T-helper 1 cell treated with Interleukin-12 subunit alpha and Interleukin-12 subunit beta and Interleukin-4 antibody, amounts not matched to agents 30 μg/mL and 1 μg/mL, for 36 hours (primary cell): ENCODE measurements at regions not wholly inside any gene's neighbourhood (a gene's known extent, or its start where the extent isn't known, plus 50 kb on each side); places are given as distances from the start of the nearest gene placed in this dataset.

ENCODE experiments used
- H3K27ac Mint-ChIP-seq: one replicate; pipeline ENCODE4 v1.8.0; 2021; ENCODE audit warnings: mild to moderate bottlenecking, mixed read lengths
- H3K27me3 Mint-ChIP-seq: one replicate; pipeline ENCODE4 v1.8.0; 2021; ENCODE audit warnings: low read depth, mixed read lengths
- H3K36me3 Mint-ChIP-seq: one replicate; pipeline ENCODE4 v1.8.0; 2021; ENCODE audit warnings: low read depth, mixed read lengths
- H3K4me1 Mint-ChIP-seq: one replicate; pipeline ENCODE4 v1.8.0; 2021; ENCODE audit warnings: low read depth, mixed read lengths
- H3K4me3 Mint-ChIP-seq: one replicate; pipeline ENCODE4 v1.8.0; 2021; ENCODE audit warnings: mild to moderate bottlenecking, moderate library complexity, mixed read lengths
- H3K9me3 Mint-ChIP-seq: one replicate; pipeline ENCODE4 v1.8.0; 2021; ENCODE audit warnings: mixed read lengths

DNA sequence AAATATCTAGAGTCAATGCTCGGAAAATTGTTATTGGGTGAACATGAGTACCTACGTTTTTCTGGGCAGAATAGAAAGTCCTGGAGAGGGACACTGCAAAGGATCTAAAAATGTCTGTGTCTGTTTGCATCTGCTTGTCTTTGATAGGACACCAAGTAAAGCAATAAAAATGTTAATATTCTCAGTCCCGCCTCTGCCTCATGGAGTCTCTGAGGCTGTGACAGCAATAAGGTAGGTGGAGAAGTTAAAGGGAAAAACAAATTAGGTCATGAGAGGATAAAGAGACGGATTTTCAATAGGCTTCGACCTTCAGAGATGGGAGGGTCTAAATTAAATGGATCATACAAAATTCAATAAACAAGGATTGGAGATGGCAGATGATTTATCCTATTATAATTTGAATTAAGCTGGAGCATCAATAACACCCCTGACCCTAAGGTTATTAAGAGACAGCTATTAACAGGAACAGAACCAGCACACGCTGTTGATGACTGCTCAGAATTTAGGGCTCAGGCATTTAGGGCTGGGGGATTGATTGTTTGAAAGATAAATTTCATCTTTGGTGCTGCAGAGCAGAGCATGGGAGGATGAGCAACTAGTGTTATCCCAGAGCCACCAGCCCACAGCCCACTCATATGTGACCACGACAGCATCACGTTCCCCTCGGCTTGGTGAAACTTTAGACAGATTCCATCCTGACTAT lies 620.3 kb upstream of the CDH4 start:
- Mint-ChIP-seq H3K9me3 (no peaks in the 10 kb centered on the region), H3K36me3 (no peaks in the 10 kb centered on the region), H3K4me1 (no peaks in the 10 kb centered on the region), H3K27ac (no peak overlapping the region), H3K27me3 (no peaks in the 10 kb centered on the region), H3K4me3 (no peak overlapping the region)

GRCh38 chr20:60632391-60633262 lies 619.4 kb upstream of the CDH4 start:
- no peak overlapping the region for H3K4me3 Mint-ChIP-seq
- H3K27ac Mint-ChIP-seq, result no peak overlapping the region

DNA sequence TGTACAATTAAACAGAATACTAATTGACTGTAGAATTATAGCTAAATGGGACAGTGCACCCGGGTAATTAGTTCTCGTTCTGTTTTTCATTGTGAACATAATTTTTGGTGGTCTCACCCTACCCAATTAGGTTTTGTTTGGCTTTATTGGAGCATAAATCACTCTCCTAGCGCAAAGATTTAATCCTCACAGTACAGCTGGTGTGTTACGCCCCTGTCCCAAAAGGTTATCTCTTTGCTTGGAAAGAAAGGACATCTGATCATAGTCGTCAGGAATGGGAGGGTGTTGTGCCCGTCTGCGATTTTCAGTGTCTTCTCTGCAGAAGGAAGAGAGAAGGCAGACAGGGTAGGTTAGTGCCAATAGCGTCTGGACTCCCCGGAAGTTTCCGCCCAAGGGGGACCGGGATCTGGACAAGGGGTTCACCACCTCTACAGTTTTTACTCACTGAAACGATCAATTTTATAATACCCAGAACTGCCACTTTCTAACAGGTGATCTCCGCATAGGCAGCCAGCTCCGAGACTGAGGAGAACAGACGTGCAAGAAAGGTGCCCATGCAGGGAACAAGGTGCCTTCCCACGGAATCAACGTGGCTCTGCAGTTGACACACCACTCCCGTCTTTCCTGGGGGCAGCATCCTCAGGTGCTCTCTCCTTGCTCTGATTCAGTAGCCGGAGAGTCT lies 617.4 kb upstream of the CDH4 start:
- Mint-ChIP-seq H3K27ac (no peak overlapping the region), H3K9me3 (no peaks in the 10 kb centered on the region), H3K27me3 (no peaks in the 10 kb centered on the region), H3K36me3 (no peaks in the 10 kb centered on the region), H3K4me3 (no peak overlapping the region), H3K4me1 (no peaks in the 10 kb centered on the region)

More at GRCh38 chr20:60632391-60633262, 619.4 kb upstream of the CDH4 start:
- Mint-ChIP-seq H3K27me3 (no peaks in the 10 kb centered on the region), H3K9me3 (no peaks in the 10 kb centered on the region), H3K36me3 (no peaks in the 10 kb centered on the region), H3K4me1 (no peaks in the 10 kb centered on the region)

DNA sequence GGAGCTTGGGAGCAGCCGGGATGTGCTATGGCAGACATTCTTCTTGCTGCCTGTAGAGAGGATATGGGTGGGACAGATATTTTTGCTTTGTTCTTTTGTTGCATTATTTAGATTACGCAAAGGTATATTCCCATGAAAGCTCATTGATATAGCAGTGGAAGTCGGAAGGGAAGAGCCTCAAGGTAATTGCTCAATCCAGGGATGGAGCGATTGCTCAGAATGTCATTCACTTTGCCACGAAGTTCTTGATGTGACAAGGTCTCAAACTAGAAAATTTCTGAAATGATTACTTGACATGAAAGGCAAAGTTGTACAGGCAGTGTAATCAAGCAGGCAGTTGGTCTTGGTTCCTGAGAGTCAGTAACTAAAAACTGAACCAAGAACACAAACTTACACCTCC lies 615.6 kb upstream of the CDH4 start:
- no peaks in the 10 kb centered on the region for H3K4me1 Mint-ChIP-seq
- H3K36me3 Mint-ChIP-seq, result no peaks in the 10 kb centered on the region
- H3K27me3 Mint-ChIP-seq, result no peaks in the 10 kb centered on the region
- no peak overlapping the region for H3K4me3 Mint-ChIP-seq
- no peaks in the 10 kb centered on the region for H3K9me3 Mint-ChIP-seq
- no peak overlapping the region for H3K27ac Mint-ChIP-seq

- Mint-ChIP-seq H3K9me3 (no peaks in the 10 kb centered on the region), H3K27ac (no peak overlapping the region), H3K27me3 (no peaks in the 10 kb centered on the region), H3K4me3 (no peak overlapping the region), H3K4me1 (no peaks in the 10 kb centered on the region), H3K36me3 (no peaks in the 10 kb centered on the region)
Measured at GRCh38 chr20:60637801-60638200, 614.3 kb upstream of the CDH4 start.

- Mint-ChIP-seq H3K36me3 (no peaks in the 10 kb centered on the region), H3K27ac (no peak overlapping the region), H3K27me3 (no peaks in the 10 kb centered on the region), H3K4me3 (no peak overlapping the region), H3K9me3 (no peaks in the 10 kb centered on the region), H3K4me1 (no peaks in the 10 kb centered on the region)
Measured at GRCh38 chr20:60638430-60639098, 613.5 kb upstream of the CDH4 start.

GRCh38 chr20:60641879-60642447 lies 610.1 kb upstream of the CDH4 start:
- H3K4me1 Mint-ChIP-seq, result no peaks in the 10 kb centered on the region
- H3K4me3 Mint-ChIP-seq, result no peak overlapping the region
- H3K27ac Mint-ChIP-seq, result no peak overlapping the region
- no peaks in the 10 kb centered on the region for H3K36me3 Mint-ChIP-seq
- H3K9me3 Mint-ChIP-seq, result no peaks in the 10 kb centered on the region
- no peaks in the 10 kb centered on the region for H3K27me3 Mint-ChIP-seq

GRCh38 chr20:60642541-60642940 lies 609.5 kb upstream of the CDH4 start:
- Mint-ChIP-seq H3K9me3 (no peaks in the 10 kb centered on the region), H3K27ac (no peak overlapping the region), H3K27me3 (no peaks in the 10 kb centered on the region), H3K36me3 (no peaks in the 10 kb centered on the region), H3K4me1 (no peaks in the 10 kb centered on the region), H3K4me3 (no peak overlapping the region)

DNA sequence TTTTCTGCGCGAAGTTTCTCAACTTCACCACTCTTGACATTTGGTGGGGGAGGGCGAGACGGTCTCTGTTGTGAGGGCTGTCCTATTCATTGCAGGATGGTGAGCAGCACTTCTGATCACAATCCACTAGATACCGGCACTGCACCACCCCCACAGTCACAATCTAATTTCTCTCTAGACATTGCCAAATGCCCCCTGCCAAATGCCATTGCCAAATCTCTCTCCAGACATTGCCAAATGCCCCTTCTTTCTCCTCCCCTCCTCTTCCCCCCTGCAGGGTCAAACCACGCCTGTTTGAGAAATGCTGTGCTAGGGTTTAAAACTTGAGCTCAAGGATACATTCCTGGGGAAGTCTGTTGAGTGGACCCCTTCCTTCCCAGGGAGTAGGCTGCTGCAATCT lies 603.5 kb upstream of the CDH4 start:
- Mint-ChIP-seq H3K27me3 (no peaks in the 10 kb centered on the region), H3K4me1 (no peaks in the 10 kb centered on the region), H3K27ac (no peak overlapping the region), H3K9me3 (peaks cover 9% of the 10 kb centered on the region), H3K36me3 (no peaks in the 10 kb centered on the region), H3K4me3 (no peak overlapping the region)

DNA sequence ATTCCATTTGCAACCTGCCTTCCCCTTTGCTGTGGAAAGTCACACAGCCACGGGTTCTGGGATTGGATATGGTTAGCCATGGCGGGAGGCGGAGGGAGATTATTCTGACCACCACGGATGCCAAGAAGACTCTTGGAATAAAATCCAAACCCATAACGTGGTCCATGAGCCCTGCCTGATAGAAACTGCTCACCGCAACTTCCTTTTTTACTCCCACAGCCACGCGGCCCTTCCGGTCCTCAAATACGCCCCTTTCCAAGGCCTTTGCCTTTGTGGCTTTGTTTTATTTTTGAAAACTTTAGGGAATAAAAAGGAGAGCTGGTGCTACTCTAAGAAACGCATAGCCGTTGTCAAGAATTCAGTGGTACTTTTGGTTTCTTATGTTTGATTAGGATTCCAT lies 602.5 kb upstream of the CDH4 start:
- no peak overlapping the region for H3K27ac Mint-ChIP-seq
- H3K36me3 Mint-ChIP-seq, result no peaks in the 10 kb centered on the region
- no peaks in the 10 kb centered on the region for H3K4me1 Mint-ChIP-seq

DNA sequence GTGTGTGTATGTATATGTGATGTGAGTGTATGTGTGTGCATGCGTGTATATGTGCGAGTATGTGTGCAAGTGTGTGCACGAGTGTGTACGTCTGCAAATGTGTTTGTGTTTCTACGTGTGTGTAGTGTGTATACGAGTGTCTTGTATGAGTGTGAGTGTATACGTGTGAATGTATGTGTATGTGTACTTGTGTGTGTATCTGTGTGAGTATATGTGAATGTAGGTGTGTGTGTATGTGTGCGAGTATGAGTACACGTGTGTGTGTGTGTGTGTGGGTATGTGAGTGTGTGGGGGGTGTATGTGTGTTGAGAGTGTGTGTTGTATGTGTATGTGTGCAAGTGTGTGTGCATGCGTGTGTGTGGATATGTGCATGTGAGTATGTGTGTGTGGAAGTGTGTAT lies 602.0 kb upstream of the CDH4 start:
- no peak overlapping the region for H3K4me3 Mint-ChIP-seq
- H3K27me3 Mint-ChIP-seq, result no peaks in the 10 kb centered on the region
- H3K36me3 Mint-ChIP-seq, result no peaks in the 10 kb centered on the region
- no peak overlapping the region for H3K27ac Mint-ChIP-seq
- peaks cover 10% of the 10 kb centered on the region for H3K9me3 Mint-ChIP-seq
- no peaks in the 10 kb centered on the region for H3K4me1 Mint-ChIP-seq

More for the DNA sequence above, 602.5 kb upstream of the CDH4 start:
- no peak overlapping the region for H3K4me3 Mint-ChIP-seq
- no peaks in the 10 kb centered on the region for H3K27me3 Mint-ChIP-seq
- H3K9me3 Mint-ChIP-seq, result peaks cover 9% of the 10 kb centered on the region

GRCh38 chr20:60652046-60652445 lies 600.0 kb upstream of the CDH4 start:
- no peaks in the 10 kb centered on the region for H3K27me3 Mint-ChIP-seq
- H3K9me3 Mint-ChIP-seq, result peaks cover 19% of the 10 kb centered on the region
- H3K4me1 Mint-ChIP-seq, result no peaks in the 10 kb centered on the region
- no peak overlapping the region for H3K27ac Mint-ChIP-seq
- no peaks in the 10 kb centered on the region for H3K36me3 Mint-ChIP-seq
- H3K4me3 Mint-ChIP-seq, result no peak overlapping the region

GRCh38 chr20:60652615-60653014 lies 599.4 kb upstream of the CDH4 start:
- no peaks in the 10 kb centered on the region for H3K27me3 Mint-ChIP-seq
- no peaks in the 10 kb centered on the region for H3K36me3 Mint-ChIP-seq
- H3K4me3 Mint-ChIP-seq, result no peak overlapping the region
- no peaks in the 10 kb centered on the region for H3K4me1 Mint-ChIP-seq
- peaks cover 19% of the 10 kb centered on the region for H3K9me3 Mint-ChIP-seq
- no peak overlapping the region for H3K27ac Mint-ChIP-seq
